GM19468 (cell line): ENCODE measurements at regions not wholly inside any gene's neighbourhood (a gene's known extent, or its start where the extent isn't known, plus 50 kb on each side); places are given as distances from the start of the nearest gene placed in this dataset.
"Not testable (repeated sequence)": the region's sequence is repeated elsewhere in the genome, so short reads cannot be mapped to it uniquely, and the experiment has no call there.

Experiments used
- ATAC-seq: cut with Tn5 transposase; IDR thresholded peaks from one replicate; pipeline ENCODE4 v1.9.1; 2021; ENCODE audit warnings: mild to moderate bottlenecking, moderate library complexity, moderate number of reproducible peaks; ENCODE audit not compliant: unreplicated experiment; ENCODE audit errors: extremely low read depth

DNA sequence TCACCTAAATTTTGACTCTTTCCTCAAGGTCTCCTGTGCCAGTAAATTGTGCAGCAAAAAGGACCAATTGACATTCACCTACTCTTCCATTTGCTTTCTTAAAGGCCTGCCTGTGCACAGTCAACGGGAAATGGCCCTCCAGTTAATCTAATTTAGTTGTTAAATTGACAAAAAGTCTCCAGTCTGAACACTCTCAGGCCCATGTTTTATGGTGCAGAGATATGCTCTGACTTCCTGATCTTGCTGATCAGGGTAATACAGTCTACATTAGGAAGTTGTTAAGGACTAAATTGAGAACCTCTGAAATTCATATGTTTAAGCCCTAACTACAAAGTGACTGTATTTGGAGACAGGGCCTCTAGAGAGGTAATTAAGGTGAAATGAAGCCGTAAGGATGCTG is 133.6 kb upstream of the IL15 start:
- ATAC-seq, result no peak

DNA sequence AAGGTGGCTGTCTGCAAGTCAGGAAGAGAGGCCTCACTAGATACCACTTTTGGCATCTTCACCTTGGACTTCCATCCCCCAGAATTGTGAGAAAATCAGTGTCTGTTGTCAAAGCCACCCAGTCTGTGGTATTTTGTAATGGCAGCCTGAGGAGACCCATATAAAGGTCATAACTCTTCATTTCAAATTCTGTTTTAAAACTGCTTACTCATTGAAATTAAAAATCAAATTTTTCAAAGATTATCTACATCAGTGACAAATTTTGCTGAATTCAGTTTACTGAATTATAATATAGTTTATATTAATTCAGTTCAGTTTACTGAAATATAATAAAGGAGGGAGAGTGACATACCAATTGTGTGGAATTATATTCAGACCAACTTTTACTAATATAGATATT is 133.1 kb upstream of the IL15 start:
- no peak for ATAC-seq

- ATAC-seq, result no peak
Measured at GRCh38 chr4:141511055-141511454, 125.3 kb upstream of the IL15 start.

DNA sequence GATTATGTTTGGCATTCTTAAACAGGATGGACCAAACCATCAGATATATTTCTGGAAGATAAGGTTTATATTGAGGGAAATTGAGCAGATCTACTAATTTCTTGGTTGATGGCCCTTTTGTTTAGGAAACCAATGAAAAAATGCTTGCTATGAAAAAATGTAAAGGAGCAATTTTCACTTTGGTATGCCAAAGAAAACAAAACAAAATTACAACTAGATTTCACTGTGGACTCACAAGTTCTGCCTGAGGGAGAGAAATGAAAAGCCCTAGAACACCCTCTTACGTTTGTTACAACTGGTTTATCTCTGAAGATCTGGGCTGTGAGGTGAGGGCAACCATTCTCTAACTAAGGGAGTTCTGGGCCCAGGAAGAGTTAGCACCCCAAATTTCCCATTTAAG is 122.5 kb upstream of the IL15 start:
- ATAC-seq, result no peak

DNA sequence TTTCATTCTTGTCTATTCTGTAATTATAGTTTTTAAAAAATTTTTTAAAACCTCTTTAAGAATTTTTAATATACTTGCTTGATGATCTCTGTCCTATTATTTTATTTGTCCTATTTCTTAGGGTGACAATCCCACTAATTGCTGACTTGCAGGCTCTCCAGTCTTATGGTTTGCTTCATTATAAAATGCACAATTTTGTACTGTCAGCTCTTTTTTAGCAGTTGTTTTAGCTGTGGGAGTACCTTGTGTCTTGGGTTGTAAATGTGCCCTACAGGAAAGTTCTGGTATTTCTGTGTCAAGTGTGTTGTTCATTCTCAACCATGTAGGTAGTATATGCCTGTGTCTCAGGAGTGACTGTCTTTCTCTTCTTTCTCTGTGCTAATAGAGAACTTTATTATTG is 118.2 kb upstream of the IL15 start:
- ATAC-seq, result no peak

GRCh38 chr4:141524116-141524515 is 112.3 kb upstream of the IL15 start:
- ATAC-seq, result no peak

- no peak for ATAC-seq
Measured at GRCh38 chr4:141524841-141525240, 111.5 kb upstream of the IL15 start.

- ATAC-seq, result no peak
Measured at GRCh38 chr4:141530627-141531026, 105.8 kb upstream of the IL15 start.

GRCh38 chr4:141534985-141535384 is 101.4 kb upstream of the IL15 start:
- no peak for ATAC-seq

- ATAC-seq, result no peak
Measured at GRCh38 chr4:141538001-141538400, 98.4 kb upstream of the IL15 start.

DNA sequence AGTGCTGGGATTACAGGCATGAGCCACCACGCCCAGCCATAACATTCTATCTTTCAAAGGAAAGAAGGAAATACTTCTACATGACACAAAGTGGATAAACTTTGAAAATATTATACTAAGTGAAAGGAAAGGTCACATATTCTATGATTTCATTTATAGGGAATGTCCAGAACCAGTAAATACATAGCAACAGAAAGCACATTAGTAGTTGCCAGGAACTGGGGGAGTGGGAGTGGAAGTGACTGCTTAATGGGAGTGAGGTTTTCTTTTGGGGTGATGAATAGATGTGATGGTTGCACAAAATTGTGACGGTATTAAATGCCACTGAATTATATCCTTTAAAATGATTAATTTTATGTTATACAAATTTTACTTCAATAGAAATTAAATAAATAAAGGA is 95.7 kb upstream of the IL15 start:
- no peak for ATAC-seq

DNA sequence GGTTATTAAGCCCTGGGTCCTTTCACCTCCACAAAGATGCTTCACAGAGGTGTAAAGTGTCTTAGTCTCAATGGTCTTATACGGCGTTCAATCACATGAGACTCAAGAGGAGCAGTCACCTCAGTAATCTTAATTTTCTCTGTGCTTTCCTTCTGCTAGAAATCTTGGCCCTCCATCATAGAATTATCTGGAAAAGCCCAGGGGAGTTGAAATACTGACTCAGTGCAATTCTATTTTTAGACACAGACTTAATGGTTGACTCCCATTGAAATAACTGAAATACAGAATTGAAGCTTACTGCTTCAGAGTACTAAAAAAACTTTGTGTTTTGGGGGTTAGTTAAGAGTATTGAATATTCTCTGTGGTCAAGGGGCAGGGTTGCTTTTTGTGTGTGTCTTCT is 94.5 kb upstream of the IL15 start:
- no peak for ATAC-seq

GRCh38 chr4:141543176-141543575 is 93.2 kb upstream of the IL15 start:
- ATAC-seq, result no peak

- ATAC-seq, result no peak
Measured at GRCh38 chr4:141543706-141544105, 92.7 kb upstream of the IL15 start.

DNA sequence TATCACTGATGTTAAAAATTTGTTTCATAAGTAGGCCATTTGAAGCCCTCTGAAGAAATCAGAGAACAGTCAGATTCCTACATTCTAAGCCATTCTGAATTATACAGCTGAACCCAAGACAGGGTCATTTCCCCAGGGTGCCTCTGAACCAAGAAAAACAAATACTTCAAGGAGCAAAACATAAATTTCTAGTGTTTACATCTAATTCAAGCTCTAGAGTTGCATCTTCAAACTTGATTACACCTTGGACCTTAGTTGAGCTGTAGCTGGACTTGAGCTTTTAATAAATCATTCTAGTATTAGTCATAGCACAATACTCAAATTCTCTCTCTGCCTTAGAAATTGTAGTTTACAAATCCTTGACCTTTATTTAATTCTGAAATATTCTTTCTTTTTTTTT is 87.6 kb upstream of the IL15 start:
- no peak for ATAC-seq

DNA sequence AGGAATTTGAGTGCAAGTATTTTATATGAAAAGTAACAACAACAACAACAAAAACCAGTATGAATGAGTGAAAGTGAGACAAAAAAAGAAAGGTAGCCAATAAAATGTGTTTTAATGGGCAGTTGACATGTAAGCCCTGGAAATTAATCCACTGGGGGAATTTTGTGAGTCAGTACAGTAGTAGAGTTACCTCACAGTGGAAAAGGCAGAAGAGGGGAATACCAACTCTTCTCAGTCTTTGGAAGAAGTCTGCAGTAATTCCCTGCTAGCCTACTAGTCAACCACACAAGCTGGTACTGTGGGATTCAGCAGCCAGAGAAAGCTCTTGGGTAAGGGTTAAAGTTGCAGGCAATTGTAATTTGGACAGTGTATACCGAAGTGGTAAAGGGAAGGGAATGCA is 76.3 kb upstream of the IL15 start:
- no peak for ATAC-seq

GRCh38 chr4:141562649-141563048 is 73.7 kb upstream of the IL15 start:
- no peak for ATAC-seq

DNA sequence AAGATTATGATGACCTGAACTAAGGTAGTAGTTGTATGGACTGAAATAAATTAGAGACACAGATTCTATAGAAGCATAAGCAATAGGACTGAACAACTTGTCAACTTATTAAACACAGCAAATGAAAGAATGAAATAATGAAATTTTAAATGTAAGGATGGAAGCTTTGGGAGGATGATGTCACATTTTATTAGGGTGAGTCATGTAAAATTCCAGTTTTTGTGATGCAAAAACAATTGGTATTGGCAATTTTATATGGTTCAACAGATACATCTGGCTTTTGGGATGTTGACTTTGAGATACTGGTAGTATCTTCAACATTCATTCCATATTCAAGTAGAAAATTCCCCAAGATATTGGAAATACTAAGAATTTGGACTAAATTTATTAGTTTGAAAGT is 72.7 kb upstream of the IL15 start:
- no peak for ATAC-seq

GRCh38 chr4:141564961-141565360 is 71.4 kb upstream of the IL15 start:
- not testable (repeated sequence) for ATAC-seq

DNA sequence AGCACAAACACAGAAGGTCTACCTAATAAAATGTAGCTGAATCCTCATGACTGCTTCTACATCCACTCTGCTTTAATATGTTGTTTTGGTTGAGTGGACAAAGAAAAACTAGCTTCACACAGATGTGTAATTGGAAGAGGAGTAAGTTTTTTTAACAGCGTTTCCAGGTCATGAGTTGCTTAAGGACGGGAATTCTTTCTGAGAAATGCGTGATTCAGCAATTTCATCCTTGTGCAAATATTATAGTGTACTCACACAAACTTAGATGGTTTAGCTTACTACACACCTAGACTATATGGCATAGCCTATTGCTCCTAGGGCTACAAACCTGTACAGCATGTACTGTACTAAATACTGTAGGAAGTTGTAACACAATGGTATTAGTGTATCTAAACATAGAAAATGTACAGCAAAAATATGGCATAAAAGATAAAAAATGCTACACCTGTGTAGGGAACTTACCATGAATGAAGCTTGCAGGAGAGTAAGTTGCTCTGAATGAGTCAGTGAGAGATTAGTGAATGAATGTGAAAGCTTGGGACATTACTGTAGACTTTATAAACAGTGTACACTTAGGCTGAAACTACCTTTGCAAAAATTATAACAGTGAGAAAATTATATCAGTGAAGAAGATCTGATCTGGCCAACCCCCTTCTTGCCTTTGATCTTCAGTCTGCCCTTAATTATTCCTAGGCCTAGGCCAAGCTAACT is 70.8 kb upstream of the IL15 start:
- ATAC-seq, result no peak

DNA sequence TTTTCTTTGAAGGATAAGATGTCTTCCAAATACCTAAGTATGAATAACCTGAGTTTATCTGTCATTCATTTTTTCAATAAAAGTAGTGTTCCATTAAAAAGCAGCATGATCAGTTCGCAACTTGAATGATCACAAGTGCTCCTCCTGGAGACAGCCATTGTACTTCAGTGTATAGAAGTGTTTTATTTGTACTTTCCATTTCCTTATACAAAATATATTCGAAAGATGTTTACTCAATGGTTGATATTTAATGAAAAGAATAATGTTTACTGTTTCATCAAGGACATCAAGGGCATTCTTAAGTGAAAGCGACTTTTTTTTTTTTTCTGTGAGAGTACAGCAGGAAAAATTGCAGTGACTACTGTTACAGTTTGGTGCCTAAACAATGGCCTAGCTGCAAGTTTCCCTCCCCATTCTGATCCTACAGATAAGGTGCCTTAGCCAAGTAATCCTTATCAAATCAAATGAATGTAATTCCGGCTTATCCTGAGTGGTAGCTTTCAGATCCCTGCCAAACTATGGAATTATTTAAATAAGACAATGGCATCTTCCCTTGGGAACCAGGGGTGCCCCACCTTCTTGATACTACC is 69.0 kb upstream of the IL15 start:
- no peak for ATAC-seq

GRCh38 chr4:141569141-141569540 is 67.2 kb upstream of the IL15 start:
- ATAC-seq, result no peak
